ENCODE measurements at regions not wholly inside any gene's neighbourhood (a gene's known extent, or its start where the extent isn't known, plus 50 kb on each side); places are given as distances from the start of the nearest gene placed in this dataset.
A peak's percentile ranks its signal among the peaks of the same experiment; 100 is the strongest.

DNA sequence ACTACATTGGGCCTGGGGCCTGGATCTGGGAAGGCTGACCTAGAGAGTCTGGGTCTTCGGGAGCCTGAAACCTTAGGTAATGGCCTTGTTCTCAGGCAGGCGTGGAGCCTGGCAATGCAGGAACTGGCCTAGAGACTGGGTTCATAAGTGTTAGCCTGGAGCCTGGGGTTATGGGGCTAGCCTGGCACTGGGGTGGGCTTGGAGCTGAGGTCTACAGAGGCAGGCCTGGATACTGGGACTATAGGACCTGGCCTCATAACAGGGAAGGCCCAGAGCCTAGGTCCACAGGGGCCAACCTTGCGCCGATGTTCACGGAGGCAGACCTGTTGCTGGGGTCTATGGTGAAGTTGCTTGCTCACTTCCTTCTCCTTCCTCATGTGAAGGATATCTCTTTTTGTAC is 843.8 kb upstream of the GJE1 start:
- 94 to 100% (median 98%) methylated on average over 5 of the region's 5 CpGs for WGBS, 4 donors
- Histone ChIP-seq H3K4me1 (peaks cover 0 to 5% (median 0%) of the 10 kb centered on the region in 12 donors), H3K27me3 (no peaks in the 10 kb centered on the region), H3K27ac (no peak overlapping the region), H3K9me3 (peaks cover 0 to 25% (median 6%) of the 10 kb centered on the region in 12 donors), H3K4me3 (no peak overlapping the region), H3K36me3 (no peaks in the 10 kb centered on the region)
- intact Hi-C loops (cut with DNase I), result no loop called here
- DNase-seq (peak in 1 of 5 donors; percentile 28), ATAC-seq (no peak)
- no peak for TF ChIP-seq POLR2A (IDR thresholded peaks at IDR 0.05)
- TF ChIP-seq, protein P1, sequence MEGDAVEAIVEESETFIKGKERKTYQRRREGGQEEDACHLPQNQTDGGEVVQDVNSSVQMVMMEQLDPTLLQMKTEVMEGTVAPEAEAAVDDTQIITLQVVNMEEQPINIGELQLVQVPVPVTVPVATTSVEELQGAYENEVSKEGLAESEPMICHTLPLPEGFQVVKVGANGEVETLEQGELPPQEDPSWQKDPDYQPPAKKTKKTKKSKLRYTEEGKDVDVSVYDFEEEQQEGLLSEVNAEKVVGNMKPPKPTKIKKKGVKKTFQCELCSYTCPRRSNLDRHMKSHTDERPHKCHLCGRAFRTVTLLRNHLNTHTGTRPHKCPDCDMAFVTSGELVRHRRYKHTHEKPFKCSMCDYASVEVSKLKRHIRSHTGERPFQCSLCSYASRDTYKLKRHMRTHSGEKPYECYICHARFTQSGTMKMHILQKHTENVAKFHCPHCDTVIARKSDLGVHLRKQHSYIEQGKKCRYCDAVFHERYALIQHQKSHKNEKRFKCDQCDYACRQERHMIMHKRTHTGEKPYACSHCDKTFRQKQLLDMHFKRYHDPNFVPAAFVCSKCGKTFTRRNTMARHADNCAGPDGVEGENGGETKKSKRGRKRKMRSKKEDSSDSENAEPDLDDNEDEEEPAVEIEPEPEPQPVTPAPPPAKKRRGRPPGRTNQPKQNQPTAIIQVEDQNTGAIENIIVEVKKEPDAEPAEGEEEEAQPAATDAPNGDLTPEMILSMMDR (IDR thresholded peaks at IDR 0.05), result no peak

DNA sequence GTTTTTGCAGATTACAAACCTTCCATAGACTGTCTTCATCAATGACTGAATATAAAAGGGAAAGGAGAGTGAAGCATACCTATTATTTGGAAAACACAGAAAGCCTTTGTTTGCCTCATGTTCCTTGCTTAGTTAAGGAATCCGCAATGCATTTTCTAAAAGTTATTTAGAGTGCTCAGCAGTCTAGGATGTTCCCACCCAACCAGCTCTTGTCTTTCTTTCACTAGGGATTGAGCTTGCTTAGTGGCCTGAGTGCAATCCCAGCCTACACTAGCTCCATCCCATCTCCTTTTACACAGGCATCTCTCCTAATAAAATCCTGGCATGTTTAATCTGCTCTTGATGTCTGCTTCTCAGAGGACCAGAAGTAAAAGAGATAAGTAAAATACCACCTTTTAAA is 850.5 kb upstream of the GJE1 start:
- H3K9me3 ChIP-seq, result peaks cover 0 to 13% (median under 1%) of the 10 kb centered on the region in 12 donors
- H3K4me1 ChIP-seq, result no peaks in the 10 kb centered on the region
- DNase-seq, result no peak
- H3K4me3 ChIP-seq, result no peak overlapping the region
- no peak overlapping the region for H3K27ac ChIP-seq
- no peaks in the 10 kb centered on the region for H3K27me3 ChIP-seq
- intact Hi-C loops (cut with DNase I), result no loop called here
- TF ChIP-seq POLR2A (IDR thresholded peaks at IDR 0.05), result no peak
- TF ChIP-seq, protein P1 (IDR thresholded peaks at IDR 0.05), result no peak
- ATAC-seq, result no peak
- H3K36me3 ChIP-seq, result no peaks in the 10 kb centered on the region
- WGBS, 4 donors, result 90 to 98% (median 91%) methylated on average over 1 of the region's 1 CpG

- DNase-seq (no peak), ATAC-seq (no peak)
- H3K27ac ChIP-seq, result no peak overlapping the region
- peaks cover 0 to 10% (median 2%) of the 10 kb centered on the region in 12 donors for H3K9me3 ChIP-seq
- H3K4me3 ChIP-seq, result no peak overlapping the region
- intact Hi-C loops (cut with DNase I), result no loop called here
- H3K27me3 ChIP-seq, result no peaks in the 10 kb centered on the region
- no peaks in the 10 kb centered on the region for H3K36me3 ChIP-seq
- no peaks in the 10 kb centered on the region for H3K4me1 ChIP-seq
- TF ChIP-seq, protein P1 (IDR thresholded peaks at IDR 0.05), result no peak
- no peak for TF ChIP-seq POLR2A (IDR thresholded peaks at IDR 0.05)
Measured at GRCh38 chr6:141269684-141270083, 863.0 kb upstream of the GJE1 start.

DNA sequence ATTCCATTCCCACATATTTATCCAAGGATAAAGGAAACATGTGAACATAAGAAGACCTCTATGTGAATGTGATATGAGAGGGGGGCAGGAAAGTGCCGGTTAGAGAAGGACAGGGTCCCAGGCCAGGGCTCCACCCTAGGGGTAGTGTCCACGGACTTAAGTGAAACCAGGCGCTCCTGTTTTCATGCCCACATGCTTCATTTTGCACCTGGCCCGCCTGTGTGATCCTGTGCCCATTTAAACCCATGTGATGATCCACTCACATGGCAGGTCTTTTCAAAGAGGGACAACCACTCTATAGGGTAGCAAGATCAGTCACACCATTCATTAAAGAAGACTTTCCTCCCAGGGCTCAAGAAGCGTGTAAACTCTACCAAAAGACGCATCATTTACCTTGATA is 865.3 kb upstream of the GJE1 start:
- intact Hi-C loops (cut with DNase I), result no loop called here
- DNase-seq (no peak), ATAC-seq (no peak)
- Histone ChIP-seq H3K27ac (no peak overlapping the region), H3K4me3 (no peak overlapping the region), H3K36me3 (no peaks in the 10 kb centered on the region), H3K4me1 (no peaks in the 10 kb centered on the region), H3K9me3 (peaks cover 0 to 10% (median 2%) of the 10 kb centered on the region in 12 donors), H3K27me3 (no peaks in the 10 kb centered on the region)
- 94 to 98% (median 96%) methylated on average over 6 of the region's 6 CpGs for WGBS, 4 donors
- TF ChIP-seq, protein P1 (IDR thresholded peaks at IDR 0.05), result no peak
- TF ChIP-seq POLR2A (IDR thresholded peaks at IDR 0.05), result no peak

Measured in heart left ventricle (tissue), 16 donors.